WTC11 (cell line): ENCODE measurements at regions not wholly inside any gene's neighbourhood (a gene's known extent, or its start where the extent isn't known, plus 50 kb on each side); places are given as distances from the start of the nearest gene placed in this dataset.

ENCODE experiments used
- ATAC-seq: fragments of 200-7000 bp; cut with Tn5 transposase; 2 replicates; pipeline ENCODE4 v1.10.0; 2021; ENCODE audit warnings: mild to moderate bottlenecking, moderate library complexity
- CTCF ChIA-PET: fragments of 300-600 bp; sonication (Branson Sonifier 250); formaldehyde crosslinking; loops from one replicate; lab custom pipeline; 2021; ENCODE audit warnings: antibody characterized with exemption; lab: Charles Lee
- POLR2A ChIA-PET: fragments of 350-600 bp; sonication (Branson Sonifier 250); formaldehyde crosslinking; loops from one replicate; lab custom pipeline; 2021; ENCODE audit warnings: antibody characterized with exemption; lab: Charles Lee
- DNase-seq: peaks from one replicate; pipeline ENCODE4 v3.0.0; 2021; ENCODE audit warnings: low spot score
- H3K27ac Mint-ChIP-seq: 2 replicates; pipeline ENCODE4 v1.8.0; 2021; ENCODE audit warnings: mixed read lengths
- H3K27me3 Mint-ChIP-seq: 2 replicates; pipeline ENCODE4 v1.8.0; 2021; ENCODE audit warnings: low read depth, mild to moderate bottlenecking, moderate library complexity, mixed read lengths
- H3K36me3 Mint-ChIP-seq: 2 replicates; pipeline ENCODE4 v1.8.0; 2021; ENCODE audit warnings: mixed read lengths
- H3K4me1 Mint-ChIP-seq: 2 replicates; pipeline ENCODE4 v1.8.0; 2022; ENCODE audit warnings: mixed read lengths
- H3K4me3 Mint-ChIP-seq: 2 replicates; pipeline ENCODE4 v1.8.0; 2021; ENCODE audit warnings: mild to moderate bottlenecking, moderate library complexity, mixed read lengths
- H3K9me3 Mint-ChIP-seq: 2 replicates; pipeline ENCODE4 v1.8.0; 2021; ENCODE audit warnings: mixed read lengths
- CREB1 ChIP-seq: sonication (generic); formaldehyde crosslinking; IDR thresholded peaks from 2 replicates; pipeline ENCODE4 v1.8.0; 2023; ENCODE audit warnings: mild to moderate bottlenecking, missing genetic modification reagents
- ETV6 ChIP-seq: sonication (generic); formaldehyde crosslinking; IDR thresholded peaks from 2 replicates; pipeline ENCODE4 v1.8.1; 2022; ENCODE audit warnings: mild to moderate bottlenecking, missing genetic modification reagents
- FOXJ3 ChIP-seq: sonication (generic); formaldehyde crosslinking; IDR thresholded peaks from 2 replicates; pipeline ENCODE4 v1.9.0; 2021; ENCODE audit warnings: missing genetic modification reagents, mild to moderate bottlenecking, borderline replicate concordance
- JAZF1 ChIP-seq: fragments of 250-450 bp; sonication (Bioruptor Pico); IDR thresholded peaks from 2 replicates; pipeline ENCODE4 v1.9.0; 2021; ENCODE audit warnings: moderate library complexity, mild to moderate bottlenecking, inconsistent platforms
- NFATC4 ChIP-seq: fragments of 250-450 bp; sonication (Bioruptor Pico); IDR thresholded peaks from 2 replicates; pipeline ENCODE4 v1.9.0; 2021; ENCODE audit warnings: mild to moderate bottlenecking
- NFYB ChIP-seq: sonication (generic); formaldehyde crosslinking; conservative IDR thresholded peaks from 2 replicates; pipeline ENCODE4 v1.8.0; 2022; ENCODE audit warnings: low read depth, missing genetic modification reagents
- NR2C2 ChIP-seq: sonication (generic); formaldehyde crosslinking; IDR thresholded peaks from 2 replicates; pipeline ENCODE4 v1.8.0; 2022; ENCODE audit warnings: mild to moderate bottlenecking, missing genetic modification reagents
- PRRX2 ChIP-seq: fragments of 250-450 bp; sonication (Bioruptor Pico); IDR thresholded peaks from 2 replicates; pipeline ENCODE4 v1.8.0; 2021; ENCODE audit warnings: mild to moderate bottlenecking
- RORB ChIP-seq: fragments of 250-450 bp; sonication (Bioruptor Pico); IDR thresholded peaks from 2 replicates; pipeline ENCODE4 v1.9.0; 2021; ENCODE audit warnings: mild to moderate bottlenecking
- TEAD1 ChIP-seq: sonication (generic); formaldehyde crosslinking; IDR thresholded peaks from 2 replicates; pipeline ENCODE4 v1.8.0; 2022; ENCODE audit warnings: mild to moderate bottlenecking, missing genetic modification reagents
- TEAD4 ChIP-seq: sonication (generic); formaldehyde crosslinking; IDR thresholded peaks from 2 replicates; pipeline ENCODE4 v1.8.0; 2022; ENCODE audit warnings: mild to moderate bottlenecking, missing genetic modification reagents
- ZNF219 ChIP-seq: sonication (generic); formaldehyde crosslinking; IDR thresholded peaks from 2 replicates; pipeline ENCODE4 v1.8.0; 2023; ENCODE audit warnings: missing genetic modification reagents, mild to moderate bottlenecking, borderline replicate concordance
- ZNF317 ChIP-seq: sonication (generic); formaldehyde crosslinking; IDR thresholded peaks from 2 replicates; pipeline ENCODE4 v1.8.1; 2023; ENCODE audit warnings: low read depth, mild to moderate bottlenecking, moderate library complexity, missing genetic modification reagents, borderline replicate concordance
- TF ChIP-seq, protein P1 (sequence below): fragments of 250-450 bp; sonication (Bioruptor Pico); IDR thresholded peaks from 2 replicates; pipeline ENCODE4 v1.9.0; 2021; ENCODE audit warnings: moderate library complexity, mild to moderate bottlenecking, inconsistent platforms, borderline replicate concordance
- TF ChIP-seq, protein P2 (sequence below): fragments of 250-450 bp; sonication (Bioruptor Pico); IDR thresholded peaks from 2 replicates; pipeline ENCODE4 v2.1.2; 2022; ENCODE audit warnings: mild to moderate bottlenecking, moderate library complexity
- TF ChIP-seq, protein P3 (sequence below): sonication (generic); formaldehyde crosslinking; IDR thresholded peaks from 2 replicates; pipeline ENCODE4 v1.8.1; 2022; ENCODE audit warnings: low read depth, mild to moderate bottlenecking, moderate library complexity, missing genetic modification reagents, borderline replicate concordance
- TF ChIP-seq, protein P4 (sequence below): sonication (generic); formaldehyde crosslinking; IDR thresholded peaks from 2 replicates; pipeline ENCODE4 v1.8.0; 2022; ENCODE audit warnings: mild to moderate bottlenecking, missing genetic modification reagents
- TF ChIP-seq, protein P5 (sequence below): sonication (generic); formaldehyde crosslinking; IDR thresholded peaks from 2 replicates; pipeline ENCODE4 v1.8.1; 2023; ENCODE audit warnings: mild to moderate bottlenecking, missing genetic modification reagents, moderate library complexity
- TF ChIP-seq, protein P6 (sequence below): sonication (generic); formaldehyde crosslinking; IDR thresholded peaks from 2 replicates; pipeline ENCODE4 v1.8.0; 2023; ENCODE audit warnings: mild to moderate bottlenecking, missing genetic modification reagents

DNA sequence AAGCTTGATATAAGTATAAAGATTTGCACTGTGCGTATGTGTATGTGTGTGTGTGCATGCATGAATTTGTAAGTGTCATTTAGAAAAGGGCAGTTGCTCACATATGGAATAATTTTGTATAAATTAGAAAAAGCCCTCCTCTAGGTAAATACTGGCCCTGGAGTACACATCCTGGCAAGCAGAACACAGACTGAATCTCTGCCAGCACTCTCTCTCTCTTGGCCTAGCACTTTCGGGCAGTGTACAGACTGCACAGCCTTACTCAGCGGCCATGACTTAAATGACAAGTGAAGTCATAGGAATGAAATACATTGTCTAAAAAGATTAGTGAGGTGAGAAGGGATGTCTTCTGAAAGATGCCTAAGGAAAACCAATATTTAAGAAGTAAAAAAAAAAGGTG, 214.1 kb downstream of the RDH14 start:
- ChIA-PET POLR2A (no interaction called here), CTCF (no interaction called here)
- Mint-ChIP-seq H3K36me3 (no peaks in the 10 kb centered on the region), H3K9me3 (peaks cover 11% of the 10 kb centered on the region; the same call in 1 of the 2 replicates), H3K4me1 (no peaks in the 10 kb centered on the region), H3K27me3 (no peaks in the 10 kb centered on the region), H3K4me3 (no peak overlapping the region), H3K27ac (no peak overlapping the region)
- TF ChIP-seq NR2C2, result no peak
- no peak for TF ChIP-seq ZNF317 (CRISPR knock-in tag)
- TF ChIP-seq NFYB (CRISPR knock-in tag), result no peak
- TF ChIP-seq NFATC4 (CRISPR knock-in tag), result no peak
- TF ChIP-seq FOXJ3 (CRISPR knock-in tag), result no peak
- TF ChIP-seq TEAD4 (CRISPR knock-in tag), result no peak
- TF ChIP-seq, protein P1, sequence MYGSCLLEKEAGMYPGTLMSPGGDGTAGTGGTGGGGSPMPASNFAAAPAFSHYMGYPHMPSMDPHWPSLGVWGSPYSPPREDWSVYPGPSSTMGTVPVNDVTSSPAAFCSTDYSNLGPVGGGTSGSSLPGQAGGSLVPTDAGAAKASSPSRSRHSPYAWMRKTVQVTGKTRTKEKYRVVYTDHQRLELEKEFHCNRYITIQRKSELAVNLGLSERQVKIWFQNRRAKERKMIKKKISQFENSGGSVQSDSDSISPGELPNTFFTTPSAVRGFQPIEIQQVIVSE, result no peak
- TF ChIP-seq, protein P2, sequence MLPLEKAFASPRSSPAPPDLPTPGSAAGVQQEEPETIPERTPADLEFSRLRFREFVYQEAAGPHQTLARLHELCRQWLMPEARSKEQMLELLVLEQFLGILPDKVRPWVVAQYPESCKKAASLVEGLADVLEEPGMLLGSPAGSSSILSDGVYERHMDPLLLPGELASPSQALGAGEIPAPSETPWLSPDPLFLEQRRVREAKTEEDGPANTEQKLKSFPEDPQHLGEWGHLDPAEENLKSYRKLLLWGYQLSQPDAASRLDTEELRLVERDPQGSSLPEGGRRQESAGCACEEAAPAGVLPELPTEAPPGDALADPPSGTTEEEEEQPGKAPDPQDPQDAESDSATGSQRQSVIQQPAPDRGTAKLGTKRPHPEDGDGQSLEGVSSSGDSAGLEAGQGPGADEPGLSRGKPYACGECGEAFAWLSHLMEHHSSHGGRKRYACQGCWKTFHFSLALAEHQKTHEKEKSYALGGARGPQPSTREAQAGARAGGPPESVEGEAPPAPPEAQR (CRISPR knock-in tag), result no peak
- TF ChIP-seq JAZF1 (CRISPR knock-in tag), result no peak
- TF ChIP-seq, protein P3, sequence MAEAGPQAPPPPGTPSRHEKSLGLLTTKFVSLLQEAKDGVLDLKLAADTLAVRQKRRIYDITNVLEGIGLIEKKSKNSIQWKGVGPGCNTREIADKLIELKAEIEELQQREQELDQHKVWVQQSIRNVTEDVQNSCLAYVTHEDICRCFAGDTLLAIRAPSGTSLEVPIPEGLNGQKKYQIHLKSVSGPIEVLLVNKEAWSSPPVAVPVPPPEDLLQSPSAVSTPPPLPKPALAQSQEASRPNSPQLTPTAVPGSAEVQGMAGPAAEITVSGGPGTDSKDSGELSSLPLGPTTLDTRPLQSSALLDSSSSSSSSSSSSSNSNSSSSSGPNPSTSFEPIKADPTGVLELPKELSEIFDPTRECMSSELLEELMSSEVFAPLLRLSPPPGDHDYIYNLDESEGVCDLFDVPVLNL (CRISPR knock-in tag), result no peak
- TF ChIP-seq TEAD1 (CRISPR knock-in tag), result no peak
- TF ChIP-seq RORB (CRISPR knock-in tag), result no peak
- TF ChIP-seq, protein P4, sequence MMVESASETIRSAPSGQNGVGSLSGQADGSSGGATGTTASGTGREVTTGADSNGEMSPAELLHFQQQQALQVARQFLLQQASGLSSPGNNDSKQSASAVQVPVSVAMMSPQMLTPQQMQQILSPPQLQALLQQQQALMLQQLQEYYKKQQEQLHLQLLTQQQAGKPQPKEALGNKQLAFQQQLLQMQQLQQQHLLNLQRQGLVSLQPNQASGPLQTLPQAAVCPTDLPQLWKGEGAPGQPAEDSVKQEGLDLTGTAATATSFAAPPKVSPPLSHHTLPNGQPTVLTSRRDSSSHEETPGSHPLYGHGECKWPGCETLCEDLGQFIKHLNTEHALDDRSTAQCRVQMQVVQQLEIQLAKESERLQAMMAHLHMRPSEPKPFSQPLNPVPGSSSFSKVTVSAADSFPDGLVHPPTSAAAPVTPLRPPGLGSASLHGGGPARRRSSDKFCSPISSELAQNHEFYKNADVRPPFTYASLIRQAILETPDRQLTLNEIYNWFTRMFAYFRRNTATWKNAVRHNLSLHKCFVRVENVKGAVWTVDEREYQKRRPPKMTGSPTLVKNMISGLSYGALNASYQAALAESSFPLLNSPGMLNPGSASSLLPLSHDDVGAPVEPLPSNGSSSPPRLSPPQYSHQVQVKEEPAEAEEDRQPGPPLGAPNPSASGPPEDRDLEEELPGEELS (CRISPR knock-in tag), result no peak
- TF ChIP-seq PRRX2 (CRISPR knock-in tag), result no peak
- TF ChIP-seq ZNF219 (CRISPR knock-in tag), result no peak
- no peak for TF ChIP-seq CREB1 (CRISPR knock-in tag)
- TF ChIP-seq, protein P5, sequence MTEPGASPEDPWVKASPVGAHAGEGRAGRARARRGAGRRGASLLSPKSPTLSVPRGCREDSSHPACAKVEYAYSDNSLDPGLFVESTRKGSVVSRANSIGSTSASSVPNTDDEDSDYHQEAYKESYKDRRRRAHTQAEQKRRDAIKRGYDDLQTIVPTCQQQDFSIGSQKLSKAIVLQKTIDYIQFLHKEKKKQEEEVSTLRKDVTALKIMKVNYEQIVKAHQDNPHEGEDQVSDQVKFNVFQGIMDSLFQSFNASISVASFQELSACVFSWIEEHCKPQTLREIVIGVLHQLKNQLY, result no peak
- no peak for TF ChIP-seq ETV6 (CRISPR knock-in tag)
- TF ChIP-seq, protein P6, sequence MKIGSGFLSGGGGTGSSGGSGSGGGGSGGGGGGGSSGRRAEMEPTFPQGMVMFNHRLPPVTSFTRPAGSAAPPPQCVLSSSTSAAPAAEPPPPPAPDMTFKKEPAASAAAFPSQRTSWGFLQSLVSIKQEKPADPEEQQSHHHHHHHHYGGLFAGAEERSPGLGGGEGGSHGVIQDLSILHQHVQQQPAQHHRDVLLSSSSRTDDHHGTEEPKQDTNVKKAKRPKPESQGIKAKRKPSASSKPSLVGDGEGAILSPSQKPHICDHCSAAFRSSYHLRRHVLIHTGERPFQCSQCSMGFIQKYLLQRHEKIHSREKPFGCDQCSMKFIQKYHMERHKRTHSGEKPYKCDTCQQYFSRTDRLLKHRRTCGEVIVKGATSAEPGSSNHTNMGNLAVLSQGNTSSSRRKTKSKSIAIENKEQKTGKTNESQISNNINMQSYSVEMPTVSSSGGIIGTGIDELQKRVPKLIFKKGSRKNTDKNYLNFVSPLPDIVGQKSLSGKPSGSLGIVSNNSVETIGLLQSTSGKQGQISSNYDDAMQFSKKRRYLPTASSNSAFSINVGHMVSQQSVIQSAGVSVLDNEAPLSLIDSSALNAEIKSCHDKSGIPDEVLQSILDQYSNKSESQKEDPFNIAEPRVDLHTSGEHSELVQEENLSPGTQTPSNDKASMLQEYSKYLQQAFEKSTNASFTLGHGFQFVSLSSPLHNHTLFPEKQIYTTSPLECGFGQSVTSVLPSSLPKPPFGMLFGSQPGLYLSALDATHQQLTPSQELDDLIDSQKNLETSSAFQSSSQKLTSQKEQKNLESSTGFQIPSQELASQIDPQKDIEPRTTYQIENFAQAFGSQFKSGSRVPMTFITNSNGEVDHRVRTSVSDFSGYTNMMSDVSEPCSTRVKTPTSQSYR (CRISPR knock-in tag), result no peak
- ATAC-seq, result no peak
- no peak for DNase-seq
